Peyer's patch (tissue), 4 donors: ENCODE measurements at regions not wholly inside any gene's neighbourhood (a gene's known extent, or its start where the extent isn't known, plus 50 kb on each side); places are given as distances from the start of the nearest gene placed in this dataset.

ENCODE experiments used
- DNase-seq, 3 donors: peaks; one replicate each; pipeline ENCODE4 v3.0.0-alpha.2; 2017 to 2019
- H3K27ac ChIP-seq, 4 donors: fragments of 200-600 bp; sonication (generic); one replicate each; pipeline ENCODE4 v1.5.1; 2016 to 2019
- H3K27me3 ChIP-seq, 2 donors: fragments of 200-600 bp; sonication (generic); one replicate each; pipeline ENCODE4 v1.5.1; 2019
- H3K36me3 ChIP-seq, 3 donors: fragments of 200-600 bp; sonication (generic); one replicate each; pipeline ENCODE4 v1.5.1; 2016 to 2019
- H3K4me1 ChIP-seq, 4 donors: fragments of 200-600 bp; sonication (generic); one replicate each; pipeline ENCODE4 v1.5.1; 2016 to 2019
- H3K4me3 ChIP-seq, 4 donors: fragments of 200-600 bp; sonication (generic); 1 replicate in 3 of 4; 2 replicates in 1 of 4; pipeline ENCODE4 v1.5.1; 2016 to 2019; ENCODE audit warnings: mild to moderate bottlenecking in 1 of 4
- H3K9me3 ChIP-seq, 4 donors: fragments of 200-600 bp; sonication (generic); one replicate each; pipeline ENCODE4 v1.5.1; 2016 to 2019; ENCODE audit warnings: mild to moderate bottlenecking in 1 of 4
- CTCF ChIP-seq, 6 experiments: fragments of 450-650 bp in 4 of 6; fragments of 200-600 bp in 2 of 6; sonication (generic) in 1 of 6; IDR thresholded peaks; one replicate each; pipeline ENCODE4 v1.5.1; 2017 to 2019; ENCODE audit warnings: antibody characterized with exemption in 6 of 6, mild to moderate bottlenecking in 3 of 6, moderate library complexity in 1 of 6
- POLR2A ChIP-seq, 2 donors: fragments of 450-650 bp; IDR thresholded peaks; one replicate each; pipeline ENCODE4 v1.5.1; 2017; ENCODE audit warnings: antibody characterized with exemption in 2 of 2, mild to moderate bottlenecking in 2 of 2, moderate library complexity in 2 of 2

DNA sequence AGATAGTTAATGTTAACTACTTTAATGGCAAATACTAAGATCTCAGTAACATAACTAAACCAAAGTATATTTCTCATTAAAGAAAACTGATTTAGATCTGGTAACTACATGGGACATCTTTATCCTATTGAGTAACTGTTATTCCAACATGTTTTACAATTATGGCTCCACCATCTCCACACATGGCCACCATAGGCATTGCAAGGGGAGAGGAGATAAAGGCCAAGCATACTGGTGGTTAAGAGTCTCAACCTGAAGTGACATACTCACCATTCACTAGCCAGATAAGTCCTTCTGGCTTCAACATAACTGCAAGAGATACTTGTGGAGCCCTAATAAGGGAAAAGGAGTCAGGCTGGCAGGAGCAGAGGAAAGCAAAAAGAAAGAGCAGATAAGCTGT lies 1586.4 kb upstream of the SPRY2 start:
- Histone ChIP-seq H3K36me3 (no peaks in the 10 kb centered on the region), H3K9me3 (no peaks in the 10 kb centered on the region), H3K27me3 (no peaks in the 10 kb centered on the region), H3K4me3 (no peak overlapping the region), H3K27ac (no peak overlapping the region), H3K4me1 (no peaks in the 10 kb centered on the region)
- DNase-seq, result no peak
- no peak for TF ChIP-seq POLR2A (IDR thresholded peaks at IDR 0.05)
- TF ChIP-seq CTCF (IDR thresholded peaks at IDR 0.05), result no peak

GRCh38 chr13:81917810-81918209 lies 1576.9 kb upstream of the SPRY2 start:
- H3K9me3 ChIP-seq, result no peaks in the 10 kb centered on the region
- H3K4me1 ChIP-seq, result no peaks in the 10 kb centered on the region
- no peaks in the 10 kb centered on the region for H3K36me3 ChIP-seq
- no peak for TF ChIP-seq POLR2A (IDR thresholded peaks at IDR 0.05)
- no peak for TF ChIP-seq CTCF (IDR thresholded peaks at IDR 0.05)
- no peak overlapping the region for H3K4me3 ChIP-seq
- H3K27ac ChIP-seq, result no peak overlapping the region
- DNase-seq, result no peak
- H3K27me3 ChIP-seq, result no peaks in the 10 kb centered on the region

- no peak for DNase-seq
- Histone ChIP-seq H3K27me3 (no peaks in the 10 kb centered on the region), H3K36me3 (no peaks in the 10 kb centered on the region), H3K27ac (no peak overlapping the region), H3K4me3 (no peak overlapping the region), H3K4me1 (no peaks in the 10 kb centered on the region), H3K9me3 (no peaks in the 10 kb centered on the region)
- TF ChIP-seq POLR2A (IDR thresholded peaks at IDR 0.05) (no peak), CTCF (IDR thresholded peaks at IDR 0.05) (no peak)
Measured at GRCh38 chr13:81916461-81916860, 1575.5 kb upstream of the SPRY2 start.

DNA sequence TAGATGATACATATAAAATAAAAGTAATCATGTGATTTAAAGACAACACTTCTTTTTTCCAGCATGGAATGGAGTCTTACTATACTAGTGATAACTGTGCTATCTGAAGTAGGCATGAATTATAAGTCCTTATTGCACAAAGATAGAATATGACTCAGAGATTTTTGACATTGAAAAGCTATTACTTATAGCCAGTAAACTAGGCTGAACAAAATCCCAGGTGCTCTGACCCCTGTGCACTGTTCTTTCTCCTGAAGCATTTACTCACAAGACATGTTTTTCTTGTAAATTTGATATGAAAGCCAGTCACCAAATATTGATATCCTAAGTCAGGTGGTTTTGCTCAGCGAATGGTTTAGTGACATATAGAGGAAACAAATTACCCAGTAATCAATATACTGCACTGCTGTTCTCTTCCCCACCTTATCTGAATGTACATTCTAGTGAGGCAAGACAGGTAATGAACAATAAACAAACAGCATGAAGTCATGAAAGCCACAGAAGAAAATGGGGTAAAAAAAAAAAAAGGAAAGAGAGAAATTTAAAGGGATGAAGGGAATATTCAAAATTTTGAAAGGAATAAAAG lies 1567.0 kb upstream of the SPRY2 start:
- no peaks in the 10 kb centered on the region for H3K27me3 ChIP-seq
- no peak overlapping the region for H3K4me3 ChIP-seq
- DNase-seq, result no peak
- no peaks in the 10 kb centered on the region for H3K4me1 ChIP-seq
- H3K9me3 ChIP-seq, result no peaks in the 10 kb centered on the region
- no peaks in the 10 kb centered on the region for H3K36me3 ChIP-seq
- H3K27ac ChIP-seq, result no peak overlapping the region
- no peak for TF ChIP-seq POLR2A (IDR thresholded peaks at IDR 0.05)
- no peak for TF ChIP-seq CTCF (IDR thresholded peaks at IDR 0.05)

- TF ChIP-seq POLR2A (IDR thresholded peaks at IDR 0.05), result no peak
- no peak for TF ChIP-seq CTCF (IDR thresholded peaks at IDR 0.05)
- H3K27me3 ChIP-seq, result no peaks in the 10 kb centered on the region
- no peak overlapping the region for H3K27ac ChIP-seq
- no peak overlapping the region for H3K4me3 ChIP-seq
- H3K9me3 ChIP-seq, result peaks cover 0 to 4% (median 0%) of the 10 kb centered on the region in 4 donors
- no peaks in the 10 kb centered on the region for H3K36me3 ChIP-seq
- DNase-seq, result no peak
- no peaks in the 10 kb centered on the region for H3K4me1 ChIP-seq
Measured at GRCh38 chr13:81888855-81889254, 1547.9 kb upstream of the SPRY2 start.
